PC-3 (cell line): ENCODE measurements at regions not wholly inside any gene's neighbourhood (a gene's known extent, or its start where the extent isn't known, plus 50 kb on each side); places are given as distances from the start of the nearest gene placed in this dataset.

Experiments used
- EZH2 ChIP-seq: fragments of 300-600 bp; sonication (generic); IDR thresholded peaks from one replicate; pipeline ENCODE4 v1.6.1; 2017; ENCODE audit warnings: antibody characterized with exemption, mild to moderate bottlenecking, low read length; ENCODE audit not compliant: unreplicated experiment
- EZH2phosphoT487 ChIP-seq: fragments of 300-600 bp; sonication (generic); IDR thresholded peaks from 2 replicates; pipeline ENCODE4 v1.6.1; 2018; ENCODE audit warnings: mild to moderate bottlenecking, antibody characterized with exemption, low read length, borderline replicate concordance
- TF ChIP-seq, protein P1 (sequence below): fragments of 300-600 bp; sonication (generic); conservative IDR thresholded peaks from 2 replicates; pipeline ENCODE4 v1.5.1; 2017; ENCODE audit warnings: antibody characterized with exemption, low read depth, mild to moderate bottlenecking, low read length

DNA sequence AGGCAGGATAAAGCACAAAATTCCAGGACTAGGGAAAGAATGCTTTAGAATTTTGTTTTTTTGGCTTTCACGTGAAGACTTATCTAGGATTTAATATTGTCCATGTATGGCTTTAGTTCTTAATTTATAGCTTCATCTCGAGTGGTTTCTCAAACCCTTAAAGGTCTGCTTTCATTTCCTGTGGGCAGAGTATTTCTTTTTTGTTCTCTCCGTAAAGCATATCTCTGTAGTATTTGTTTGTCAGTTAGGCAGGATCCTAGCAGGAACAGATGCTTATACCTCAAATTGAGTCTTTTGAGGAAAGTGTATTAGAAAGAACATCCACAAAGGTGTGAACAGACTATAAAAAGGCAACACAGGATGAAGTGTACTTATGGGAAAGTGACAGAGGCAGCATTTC, 697.1 kb upstream of the SEL1L start:
- TF ChIP-seq, protein P1, sequence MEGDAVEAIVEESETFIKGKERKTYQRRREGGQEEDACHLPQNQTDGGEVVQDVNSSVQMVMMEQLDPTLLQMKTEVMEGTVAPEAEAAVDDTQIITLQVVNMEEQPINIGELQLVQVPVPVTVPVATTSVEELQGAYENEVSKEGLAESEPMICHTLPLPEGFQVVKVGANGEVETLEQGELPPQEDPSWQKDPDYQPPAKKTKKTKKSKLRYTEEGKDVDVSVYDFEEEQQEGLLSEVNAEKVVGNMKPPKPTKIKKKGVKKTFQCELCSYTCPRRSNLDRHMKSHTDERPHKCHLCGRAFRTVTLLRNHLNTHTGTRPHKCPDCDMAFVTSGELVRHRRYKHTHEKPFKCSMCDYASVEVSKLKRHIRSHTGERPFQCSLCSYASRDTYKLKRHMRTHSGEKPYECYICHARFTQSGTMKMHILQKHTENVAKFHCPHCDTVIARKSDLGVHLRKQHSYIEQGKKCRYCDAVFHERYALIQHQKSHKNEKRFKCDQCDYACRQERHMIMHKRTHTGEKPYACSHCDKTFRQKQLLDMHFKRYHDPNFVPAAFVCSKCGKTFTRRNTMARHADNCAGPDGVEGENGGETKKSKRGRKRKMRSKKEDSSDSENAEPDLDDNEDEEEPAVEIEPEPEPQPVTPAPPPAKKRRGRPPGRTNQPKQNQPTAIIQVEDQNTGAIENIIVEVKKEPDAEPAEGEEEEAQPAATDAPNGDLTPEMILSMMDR = no peak
- no peak for TF ChIP-seq EZH2
- TF ChIP-seq EZH2phosphoT487 = no peak
